Endodermal cell (in vitro differentiated cells): ENCODE measurements at regions not wholly inside any gene's neighbourhood (a gene's known extent, or its start where the extent isn't known, plus 50 kb on each side); places are given as distances from the start of the nearest gene placed in this dataset.

Source experiments
- DNase-seq: peaks from one replicate; pipeline ENCODE4 v3.0.0-alpha.2; 2017
- H3K27ac ChIP-seq: 2 replicates; pipeline ENCODE4 v1.5.1; 2013; ENCODE audit warnings: mild to moderate bottlenecking, low read depth, low read length, moderate library complexity
- H3K27me3 ChIP-seq: 2 replicates; pipeline ENCODE4 v1.6.1; 2013; ENCODE audit warnings: mild to moderate bottlenecking, low read length, moderate library complexity; ENCODE audit not compliant: insufficient read depth, control insufficient read depth, poor library complexity, severe bottlenecking
- H3K36me3 ChIP-seq: 2 replicates; pipeline ENCODE4 v1.7.0; 2013; ENCODE audit warnings: mild to moderate bottlenecking, low read length, moderate library complexity; ENCODE audit not compliant: control insufficient read depth, insufficient read depth
- H3K4me1 ChIP-seq: one replicate; pipeline ENCODE4 v1.7.0; 2013; ENCODE audit warnings: low read length; ENCODE audit not compliant: control insufficient read depth, insufficient read depth
- H3K4me3 ChIP-seq: 2 replicates; pipeline ENCODE4 v1.5.1; 2013; ENCODE audit warnings: mild to moderate bottlenecking, low read length, moderate library complexity
- H3K9ac ChIP-seq: 2 replicates; pipeline ENCODE4 v1.6.1; 2013; ENCODE audit warnings: mild to moderate bottlenecking, low read length, moderate library complexity; ENCODE audit not compliant: poor library complexity, severe bottlenecking; ENCODE audit errors: extremely low read depth
- H3K9me3 ChIP-seq: 2 replicates; pipeline ENCODE4 v1.6.1; 2013; ENCODE audit warnings: mild to moderate bottlenecking, low read length, moderate library complexity; ENCODE audit not compliant: control insufficient read depth
- H3K27ac Mint-ChIP-seq: 2 replicates; pipeline ENCODE4 v1.8.0; 2020; ENCODE audit warnings: mixed read lengths
- H3K27me3 Mint-ChIP-seq: 2 replicates; pipeline ENCODE4 v1.8.0; 2021; ENCODE audit warnings: mild to moderate bottlenecking, mixed read lengths; ENCODE audit not compliant: insufficient read depth
- H3K36me3 Mint-ChIP-seq: 2 replicates; pipeline ENCODE4 v1.8.0; 2020; ENCODE audit warnings: low read depth, mixed read lengths
- H3K4me1 Mint-ChIP-seq: 2 replicates; pipeline ENCODE4 v1.8.0; 2020; ENCODE audit warnings: mixed read lengths
- H3K4me3 Mint-ChIP-seq: 2 replicates; pipeline ENCODE4 v1.8.0; 2020; ENCODE audit warnings: mild to moderate bottlenecking, moderate library complexity, mixed read lengths
- H3K9me3 Mint-ChIP-seq: 2 replicates; pipeline ENCODE4 v1.8.0; 2020; ENCODE audit warnings: mild to moderate bottlenecking, mixed read lengths
- WGBS, 2 experiments: methylation state at CpG; one replicate each; pipeline versions ENCODE4 v1.1.5 to v1.1.7; 2013; ENCODE audit warnings: missing lambda C conversion rate in 2 of 2, mixed read lengths in 1 of 2; ENCODE audit not compliant: insufficient coverage in 1 of 2, insufficient read length in 1 of 2; 5-methylcytosine and 5-hydroxymethylcytosine counted together
- TF ChIP-seq, protein P1 (sequence below): fragments of 200-600 bp; sonication (generic); conservative IDR thresholded peaks from 2 replicates; pipeline ENCODE4 v1.5.0; 2021; ENCODE audit warnings: antibody characterized with exemption, mild to moderate bottlenecking

DNA sequence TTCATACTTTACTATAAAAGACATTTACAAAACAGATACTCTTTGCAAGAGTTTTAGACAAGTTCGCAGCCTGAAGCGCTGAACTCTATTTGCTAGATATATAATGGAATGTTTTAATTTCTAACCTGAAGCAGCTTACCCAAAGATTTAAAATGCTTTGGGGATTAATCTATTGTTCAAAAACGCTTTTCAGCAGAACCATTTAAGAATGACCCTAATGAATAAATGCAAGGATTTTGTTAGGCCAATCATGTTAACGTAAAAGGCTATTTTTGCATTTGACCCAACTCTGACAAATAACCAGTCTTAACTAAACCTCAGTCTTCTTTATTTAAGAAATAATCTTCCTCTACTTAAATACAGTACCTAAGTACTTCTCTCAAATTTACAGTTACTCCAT is 406.7 kb upstream of the POT1 start:
- Histone ChIP-seq H3K9ac (no peak overlapping the region), H3K36me3 (no peaks in the 10 kb centered on the region), H3K4me1 (no peaks in the 10 kb centered on the region), H3K27me3 (no peaks in the 10 kb centered on the region), H3K9me3 (no peaks in the 10 kb centered on the region), H3K4me3 (no peak overlapping the region), H3K27ac (no peak overlapping the region)
- peaks cover 23% of the 10 kb centered on the region for H3K9me3 Mint-ChIP-seq
- TF ChIP-seq, protein P1, sequence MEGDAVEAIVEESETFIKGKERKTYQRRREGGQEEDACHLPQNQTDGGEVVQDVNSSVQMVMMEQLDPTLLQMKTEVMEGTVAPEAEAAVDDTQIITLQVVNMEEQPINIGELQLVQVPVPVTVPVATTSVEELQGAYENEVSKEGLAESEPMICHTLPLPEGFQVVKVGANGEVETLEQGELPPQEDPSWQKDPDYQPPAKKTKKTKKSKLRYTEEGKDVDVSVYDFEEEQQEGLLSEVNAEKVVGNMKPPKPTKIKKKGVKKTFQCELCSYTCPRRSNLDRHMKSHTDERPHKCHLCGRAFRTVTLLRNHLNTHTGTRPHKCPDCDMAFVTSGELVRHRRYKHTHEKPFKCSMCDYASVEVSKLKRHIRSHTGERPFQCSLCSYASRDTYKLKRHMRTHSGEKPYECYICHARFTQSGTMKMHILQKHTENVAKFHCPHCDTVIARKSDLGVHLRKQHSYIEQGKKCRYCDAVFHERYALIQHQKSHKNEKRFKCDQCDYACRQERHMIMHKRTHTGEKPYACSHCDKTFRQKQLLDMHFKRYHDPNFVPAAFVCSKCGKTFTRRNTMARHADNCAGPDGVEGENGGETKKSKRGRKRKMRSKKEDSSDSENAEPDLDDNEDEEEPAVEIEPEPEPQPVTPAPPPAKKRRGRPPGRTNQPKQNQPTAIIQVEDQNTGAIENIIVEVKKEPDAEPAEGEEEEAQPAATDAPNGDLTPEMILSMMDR: no peak
- no peak overlapping the region for H3K4me3 Mint-ChIP-seq
- 69 to 88% methylated on average over 2 to 4 of the region's 4 CpGs for WGBS, 2 experiments
- no peaks in the 10 kb centered on the region for H3K27me3 Mint-ChIP-seq
- DNase-seq: no peak
- no peak overlapping the region for H3K27ac Mint-ChIP-seq
- H3K36me3 Mint-ChIP-seq: peaks cover 35% of the 10 kb centered on the region
- H3K4me1 Mint-ChIP-seq: peaks cover 2% of the 10 kb centered on the region

DNA sequence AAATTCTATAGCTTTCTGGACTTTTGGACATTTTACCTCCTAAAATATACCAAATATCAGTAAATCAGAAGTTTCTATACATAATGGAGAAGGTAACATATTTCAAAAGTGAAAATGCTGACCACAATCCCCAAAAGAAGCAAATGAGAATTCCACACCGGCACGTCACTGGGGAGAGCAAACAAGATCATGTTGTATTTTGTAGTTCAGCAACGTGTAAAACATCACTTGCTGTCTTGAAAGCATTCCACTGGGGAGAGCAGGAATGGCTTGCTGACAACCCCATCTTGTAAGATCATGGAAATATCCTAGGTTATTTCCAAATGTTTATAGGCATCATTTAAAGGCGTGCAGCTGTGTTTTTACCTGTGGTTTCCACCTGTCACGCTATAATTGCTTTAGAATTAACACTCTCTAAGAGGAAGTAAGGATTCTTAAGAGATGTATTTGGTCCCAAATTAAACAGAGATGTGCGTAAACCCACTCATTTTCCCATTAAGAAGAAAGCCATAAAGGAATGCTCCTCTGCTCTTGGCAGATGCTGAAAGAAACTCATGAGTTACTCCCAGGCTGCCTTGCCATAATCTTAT is 397.1 kb upstream of the POT1 start:
- no peak for DNase-seq
- H3K4me1 ChIP-seq: no peaks in the 10 kb centered on the region
- 89 to 92% methylated on average over 4 to 6 of the region's 6 CpGs for WGBS, 2 experiments
- H3K9ac ChIP-seq: no peak overlapping the region
- Mint-ChIP-seq H3K9me3 (peaks cover 15% of the 10 kb centered on the region), H3K27me3 (no peaks in the 10 kb centered on the region), H3K27ac (no peak overlapping the region), H3K4me3 (no peak overlapping the region), H3K4me1 (no peaks in the 10 kb centered on the region), H3K36me3 (peaks cover 45% of the 10 kb centered on the region)
- H3K4me3 ChIP-seq: no peak overlapping the region
- H3K36me3 ChIP-seq: peaks cover 6% of the 10 kb centered on the region
- H3K27ac ChIP-seq: no peak overlapping the region
- no peaks in the 10 kb centered on the region for H3K27me3 ChIP-seq
- TF ChIP-seq, protein P1: no peak
- peaks cover 14% of the 10 kb centered on the region for H3K9me3 ChIP-seq

DNA sequence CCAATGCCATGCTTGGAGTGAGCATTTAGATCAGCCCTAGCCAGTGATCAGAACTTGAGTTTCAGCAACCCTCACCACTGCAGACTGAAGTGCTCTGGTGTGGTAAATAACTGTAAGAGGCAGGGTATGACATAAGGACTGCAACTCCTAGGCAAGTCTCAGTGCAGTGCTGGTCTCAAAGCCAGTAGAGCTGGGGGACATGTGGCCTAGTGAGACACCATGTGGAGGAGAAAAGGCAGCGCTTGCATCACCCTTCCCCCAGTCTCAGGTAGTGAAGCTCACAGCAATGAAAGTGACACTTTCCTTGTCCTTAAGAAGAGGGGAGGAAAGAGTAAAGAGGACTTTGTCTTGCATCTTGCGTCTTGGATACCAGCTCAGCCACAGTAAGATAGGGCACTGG is 386.8 kb upstream of the POT1 start:
- Histone ChIP-seq H3K4me3 (no peak overlapping the region), H3K27me3 (no peaks in the 10 kb centered on the region), H3K27ac (no peak overlapping the region), H3K36me3 (peaks cover 11% of the 10 kb centered on the region), H3K9me3 (peaks cover 48% of the 10 kb centered on the region), H3K9ac (no peak overlapping the region), H3K4me1 (peaks cover 8% of the 10 kb centered on the region)
- no peak overlapping the region for H3K4me3 Mint-ChIP-seq
- peaks cover 26% of the 10 kb centered on the region for H3K9me3 Mint-ChIP-seq
- no peaks in the 10 kb centered on the region for H3K27me3 Mint-ChIP-seq
- peak; percentile 91 for DNase-seq
- H3K27ac Mint-ChIP-seq: peak overlapping the region; percentile 41
- TF ChIP-seq, protein P1: peak; percentile 74
- 21 to 42% methylated on average over 2 of the region's 2 CpGs for WGBS, 2 experiments
- H3K4me1 Mint-ChIP-seq: peaks cover 21% of the 10 kb centered on the region
- peaks cover 64% of the 10 kb centered on the region for H3K36me3 Mint-ChIP-seq
